Urinary bladder (tissue), 3 donors: ENCODE measurements at regions not wholly inside any gene's neighbourhood (a gene's known extent, or its start where the extent isn't known, plus 50 kb on each side); places are given as distances from the start of the nearest gene placed in this dataset.

Source experiments
- DNase-seq: peaks from one replicate; pipeline ENCODE4 v3.0.0-alpha.2; 2015; ENCODE audit errors: extremely low spot score
- H3K27ac ChIP-seq: one replicate; pipeline ENCODE4 v1.5.1; 2013; ENCODE audit warnings: low read depth, mild to moderate bottlenecking, moderate library complexity
- H3K36me3 ChIP-seq: one replicate; pipeline ENCODE4 v1.6.1; 2013; ENCODE audit warnings: mild to moderate bottlenecking, moderate library complexity; ENCODE audit not compliant: insufficient read depth
- H3K4me1 ChIP-seq: one replicate; pipeline ENCODE4 v1.6.1; 2013; ENCODE audit warnings: mild to moderate bottlenecking, moderate library complexity; ENCODE audit not compliant: insufficient read depth
- H3K4me3 ChIP-seq: one replicate; pipeline ENCODE4 v1.5.1; 2013; ENCODE audit warnings: low read depth, low read length
- WGBS: extraction: QIAGEN DNeasy Blood & Tissue Kit; methylation state at CpG from one replicate; pipeline ENCODE4 v1.1.7; 2013; 5-methylcytosine and 5-hydroxymethylcytosine counted together
- donor health status: healthy with polysubstance abuse.
- donor health status: healthy.

DNA sequence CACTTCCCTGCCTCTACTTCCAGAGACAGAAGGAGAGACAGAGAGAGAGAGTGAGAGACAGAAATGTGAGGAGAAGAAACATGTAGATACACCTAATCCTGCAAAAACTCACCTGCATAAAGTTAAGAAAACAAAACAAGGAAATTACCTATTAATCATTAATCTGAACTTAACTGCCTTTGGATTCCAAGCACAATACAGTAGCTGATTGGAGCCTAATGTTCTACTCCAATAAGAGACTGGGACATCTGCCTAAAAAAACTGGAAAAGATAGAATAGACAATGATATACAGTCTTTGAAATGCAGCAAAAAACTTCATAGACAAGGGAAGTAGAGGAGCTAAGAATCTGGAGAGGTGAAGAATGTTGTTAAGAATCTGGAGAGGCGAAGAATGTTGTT, 910.2 kb upstream of the SLC10A2 start:
- Histone ChIP-seq H3K36me3 (no peaks in the 10 kb centered on the region), H3K27ac (no peak overlapping the region), H3K4me1 (no peaks in the 10 kb centered on the region), H3K4me3 (no peak overlapping the region)
- DNase-seq: no peak
- 93% methylated on average over 1 of the region's 1 CpG for WGBS

DNA sequence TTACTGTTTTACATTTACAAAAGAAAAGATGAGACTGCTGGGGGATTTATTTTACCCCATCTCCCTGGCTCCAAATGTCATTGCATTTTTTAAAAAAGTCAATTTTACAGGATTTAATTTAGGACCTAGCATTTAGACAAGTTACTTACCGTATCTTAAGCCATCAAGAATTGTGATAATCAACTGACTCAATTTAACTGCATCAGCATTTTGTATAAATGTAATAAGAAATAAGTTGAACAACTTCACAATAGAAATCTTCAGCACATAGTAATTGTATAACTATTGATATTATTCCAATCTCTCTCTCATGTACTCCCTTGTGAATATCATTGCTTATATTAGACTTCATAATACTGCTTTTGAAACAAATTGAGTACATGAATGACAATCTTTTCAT, 907.5 kb upstream of the SLC10A2 start:
- Histone ChIP-seq H3K4me1 (no peaks in the 10 kb centered on the region), H3K27ac (no peak overlapping the region), H3K36me3 (no peaks in the 10 kb centered on the region), H3K4me3 (no peak overlapping the region)
- no peak for DNase-seq
- 94% methylated on average over 1 of the region's 1 CpG for WGBS

DNA sequence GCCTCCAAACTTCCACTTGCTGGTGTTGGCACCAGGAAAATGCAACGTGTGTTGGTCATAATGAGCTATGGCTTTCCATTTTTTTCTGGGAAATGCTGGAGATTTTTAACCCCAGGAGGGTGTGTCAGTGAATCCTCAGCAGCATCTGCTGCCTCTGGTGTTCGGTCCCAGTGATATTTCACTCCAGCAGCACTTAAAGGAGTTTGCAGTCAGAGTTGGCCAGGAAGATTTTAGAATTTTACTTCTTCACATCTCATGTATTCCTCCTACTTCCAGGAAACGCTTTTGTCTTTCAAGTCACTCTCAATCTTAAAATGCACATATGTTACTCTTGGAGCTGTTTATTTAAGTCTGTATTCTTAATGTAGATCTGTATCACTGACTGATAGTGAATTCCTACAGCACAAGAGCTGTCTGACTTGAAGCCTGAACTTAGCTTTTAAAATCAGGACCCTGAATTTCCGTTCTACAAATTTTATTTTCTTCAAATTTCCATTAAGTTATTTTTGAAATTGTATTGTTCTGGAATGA, 903.4 kb upstream of the SLC10A2 start:
- WGBS: 58% methylated on average over 4 of the region's 4 CpGs
- Histone ChIP-seq H3K27ac (no peak overlapping the region), H3K4me3 (no peak overlapping the region), H3K36me3 (no peaks in the 10 kb centered on the region), H3K4me1 (no peaks in the 10 kb centered on the region)
- DNase-seq: no peak

DNA sequence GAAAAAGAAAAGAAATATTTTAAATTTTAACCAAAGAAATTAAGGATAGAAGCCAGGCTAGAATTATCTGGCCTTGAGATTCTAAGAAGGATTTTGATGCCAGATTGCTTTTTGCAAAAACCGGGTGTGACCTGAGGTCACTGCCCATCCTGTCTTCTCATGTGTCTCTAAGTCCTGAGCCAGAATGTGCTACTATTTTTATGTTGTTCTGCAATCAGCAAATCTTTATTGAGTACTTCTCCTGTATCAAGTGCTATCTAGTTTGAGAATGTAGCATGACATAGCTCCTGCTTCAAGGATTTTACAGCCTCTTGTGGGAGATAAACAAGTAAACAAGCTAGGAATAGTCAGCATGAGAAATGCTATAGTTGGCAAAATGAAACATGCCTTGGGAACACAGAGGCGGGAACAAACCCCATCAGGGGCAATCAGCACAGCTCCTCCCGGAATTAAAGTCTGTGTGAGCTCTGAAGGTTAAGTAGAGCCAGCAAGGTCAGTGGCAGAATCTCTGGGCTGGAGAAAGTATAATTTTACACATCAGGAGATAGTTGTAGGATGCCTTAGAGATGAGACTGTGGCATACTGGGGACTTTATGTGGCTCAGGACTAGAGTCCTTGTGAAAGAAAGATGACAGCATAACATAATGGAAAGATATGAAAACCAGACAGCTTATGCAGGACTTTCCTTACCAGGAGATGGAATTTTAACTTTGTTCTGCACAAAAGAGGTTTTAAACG, 899.5 kb upstream of the SLC10A2 start:
- no peaks in the 10 kb centered on the region for H3K36me3 ChIP-seq
- no peak for DNase-seq
- WGBS: 45% methylated on average over 4 of the region's 4 CpGs
- no peak overlapping the region for H3K27ac ChIP-seq
- H3K4me3 ChIP-seq: no peak overlapping the region
- no peaks in the 10 kb centered on the region for H3K4me1 ChIP-seq

DNA sequence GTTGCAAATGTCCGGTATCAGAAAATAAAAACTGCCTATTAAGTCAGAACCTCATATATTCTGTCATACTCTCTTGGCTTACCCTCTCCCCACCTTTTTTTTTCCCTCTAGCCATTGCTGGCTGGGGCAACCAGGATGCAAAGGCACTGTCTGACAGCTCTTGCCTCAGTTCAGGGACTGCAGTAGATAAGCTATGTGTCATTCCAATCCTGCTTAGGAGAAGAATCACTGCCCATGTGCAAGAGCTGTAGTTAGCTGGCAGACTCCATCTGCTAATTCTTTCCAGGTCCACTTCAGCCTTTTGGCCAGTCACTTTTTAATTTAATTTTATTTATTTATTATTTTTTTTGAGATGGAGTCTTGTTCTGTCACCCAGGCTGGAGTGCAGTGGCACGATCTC, 895.6 kb upstream of the SLC10A2 start:
- Histone ChIP-seq H3K4me3 (no peak overlapping the region), H3K27ac (no peak overlapping the region), H3K4me1 (no peaks in the 10 kb centered on the region), H3K36me3 (no peaks in the 10 kb centered on the region)
- no peak for DNase-seq
- 96% methylated on average over 2 of the region's 2 CpGs for WGBS

DNA sequence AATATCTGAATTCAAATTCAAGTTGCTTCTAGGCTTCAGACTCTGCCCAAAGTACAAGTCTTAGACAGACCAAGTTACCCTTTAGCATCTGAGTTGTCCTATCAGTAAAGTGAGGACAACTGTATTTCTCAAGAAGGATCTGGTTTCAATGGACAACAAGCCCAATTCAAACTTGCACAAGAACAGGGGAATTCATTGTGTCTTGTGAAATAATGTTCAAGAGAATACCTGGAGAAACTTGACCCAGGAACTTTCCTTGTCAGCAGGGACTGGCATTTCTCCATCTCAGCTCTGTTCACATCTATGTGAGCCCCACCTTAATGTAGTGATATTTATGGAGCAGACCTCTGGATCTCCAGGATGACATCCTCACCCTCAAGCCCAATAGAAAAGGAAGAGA, 894.9 kb upstream of the SLC10A2 start:
- Histone ChIP-seq H3K4me3 (no peak overlapping the region), H3K27ac (no peak overlapping the region), H3K36me3 (no peaks in the 10 kb centered on the region), H3K4me1 (no peaks in the 10 kb centered on the region)
- no peak for DNase-seq

DNA sequence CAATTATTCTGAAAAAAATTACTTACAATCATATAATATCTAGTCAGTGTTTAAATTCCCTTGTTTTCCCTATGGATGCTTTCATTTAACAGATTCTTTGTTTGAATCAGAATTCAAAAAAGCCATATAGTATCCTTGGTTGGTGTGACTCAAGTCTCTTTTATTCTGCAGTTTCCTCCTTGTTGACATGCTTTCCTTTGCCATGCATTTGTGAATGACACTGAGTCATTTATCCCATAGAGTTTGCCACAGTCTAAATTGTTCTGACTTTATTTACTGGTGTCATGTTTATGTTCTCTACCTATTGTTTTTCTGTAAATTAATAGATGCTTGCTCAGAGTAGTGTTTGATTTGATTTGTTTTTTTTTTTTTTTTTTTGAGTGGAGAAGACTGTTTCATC, 893.8 kb upstream of the SLC10A2 start:
- Histone ChIP-seq H3K27ac (no peak overlapping the region), H3K4me1 (no peaks in the 10 kb centered on the region)
- no peak for DNase-seq

DNA sequence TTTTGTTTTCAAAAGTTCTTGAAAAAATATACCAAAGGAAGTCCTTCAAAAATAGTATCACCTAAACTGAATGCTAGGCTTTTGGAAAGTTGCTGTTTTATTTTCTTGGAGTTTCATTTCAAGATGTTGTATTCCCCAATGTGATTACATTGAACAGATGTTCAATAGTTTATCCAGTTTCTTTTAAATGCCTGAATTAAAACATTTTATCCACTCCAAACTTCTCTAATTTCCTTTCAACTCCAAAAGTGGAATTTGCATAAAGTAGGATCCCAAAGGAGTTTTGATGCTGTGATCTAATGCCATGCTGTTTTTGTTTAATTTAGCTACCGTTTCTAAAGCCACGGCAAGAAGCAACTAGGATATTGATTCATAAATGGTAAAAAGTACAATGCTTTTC, 892.5 kb upstream of the SLC10A2 start:
- H3K27ac ChIP-seq: no peak overlapping the region
- no peaks in the 10 kb centered on the region for H3K36me3 ChIP-seq
- H3K4me1 ChIP-seq: no peaks in the 10 kb centered on the region
- no peak overlapping the region for H3K4me3 ChIP-seq
- DNase-seq: no peak
- 24% methylated on average over 2 of the region's 2 CpGs for WGBS

More for the DNA sequence above, 893.8 kb upstream of the SLC10A2 start:
- no peak overlapping the region for H3K4me3 ChIP-seq
- H3K36me3 ChIP-seq: no peaks in the 10 kb centered on the region

DNA sequence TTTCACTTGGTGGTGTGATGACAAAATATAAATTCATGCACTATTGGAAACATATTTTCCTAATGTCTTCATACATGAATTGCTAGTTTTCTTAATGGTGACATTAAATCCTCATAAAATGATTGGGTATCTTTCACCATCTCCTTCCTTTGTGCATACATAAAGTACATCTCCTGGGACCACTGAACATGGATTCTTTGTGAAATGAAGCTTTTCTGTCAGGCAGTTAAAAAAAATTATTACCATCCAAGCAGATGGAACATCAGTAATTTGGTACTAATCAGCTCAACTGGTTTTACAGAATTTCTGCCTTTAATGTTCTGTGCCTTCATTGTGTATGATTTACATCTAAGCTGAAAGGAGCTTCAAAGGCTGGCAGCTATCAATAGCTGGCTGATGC, 891.7 kb upstream of the SLC10A2 start:
- H3K27ac ChIP-seq: no peak overlapping the region
- no peaks in the 10 kb centered on the region for H3K36me3 ChIP-seq
- H3K4me3 ChIP-seq: no peak overlapping the region
- no peaks in the 10 kb centered on the region for H3K4me1 ChIP-seq
- DNase-seq: no peak

DNA sequence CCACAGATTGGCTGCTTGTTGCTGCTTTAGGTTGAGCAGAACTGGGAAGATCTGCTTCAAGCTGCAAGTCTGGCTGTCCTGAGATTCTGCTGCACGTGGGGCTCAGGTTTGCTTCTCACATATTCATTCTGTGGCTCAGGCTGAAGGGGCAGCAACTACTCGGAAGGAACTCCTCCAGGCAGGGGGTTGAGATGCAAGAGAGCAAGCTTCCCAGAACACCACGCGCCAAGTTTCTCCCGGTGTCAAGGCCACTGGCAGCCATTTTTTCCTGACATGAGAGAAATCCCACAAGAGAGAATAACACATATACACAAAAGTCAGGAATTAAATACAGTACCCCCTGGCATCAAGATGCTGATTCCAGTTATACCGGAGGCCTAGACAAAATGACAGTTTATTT, 887.6 kb upstream of the SLC10A2 start:
- no peaks in the 10 kb centered on the region for H3K36me3 ChIP-seq
- no peak for DNase-seq
- no peak overlapping the region for H3K4me3 ChIP-seq
- WGBS: 83% methylated on average over 6 of the region's 6 CpGs
- no peaks in the 10 kb centered on the region for H3K4me1 ChIP-seq
- no peak overlapping the region for H3K27ac ChIP-seq

DNA sequence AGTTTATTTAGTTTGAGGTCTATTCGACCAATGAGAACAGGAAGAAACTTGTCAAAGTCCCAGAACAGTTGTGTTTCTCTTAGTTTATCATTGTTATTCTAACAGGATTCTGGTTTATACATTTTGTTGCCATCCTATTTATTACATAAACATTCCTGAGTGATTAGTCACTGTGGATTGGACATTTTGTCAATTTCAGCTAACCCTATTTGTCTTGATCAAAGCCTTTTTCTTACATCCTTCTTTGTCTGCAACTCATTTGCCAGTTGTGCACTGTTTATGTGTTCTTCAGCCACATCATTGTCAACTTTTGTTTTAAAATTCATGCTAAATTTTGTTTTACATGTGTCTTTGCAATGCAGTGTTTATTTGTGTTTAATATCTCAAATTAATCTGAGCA, 886.0 kb upstream of the SLC10A2 start:
- H3K4me3 ChIP-seq: no peak overlapping the region
- WGBS: 76% methylated on average over 1 of the region's 1 CpG
- no peak for DNase-seq
- H3K36me3 ChIP-seq: no peaks in the 10 kb centered on the region
- H3K4me1 ChIP-seq: no peaks in the 10 kb centered on the region
- H3K27ac ChIP-seq: no peak overlapping the region

DNA sequence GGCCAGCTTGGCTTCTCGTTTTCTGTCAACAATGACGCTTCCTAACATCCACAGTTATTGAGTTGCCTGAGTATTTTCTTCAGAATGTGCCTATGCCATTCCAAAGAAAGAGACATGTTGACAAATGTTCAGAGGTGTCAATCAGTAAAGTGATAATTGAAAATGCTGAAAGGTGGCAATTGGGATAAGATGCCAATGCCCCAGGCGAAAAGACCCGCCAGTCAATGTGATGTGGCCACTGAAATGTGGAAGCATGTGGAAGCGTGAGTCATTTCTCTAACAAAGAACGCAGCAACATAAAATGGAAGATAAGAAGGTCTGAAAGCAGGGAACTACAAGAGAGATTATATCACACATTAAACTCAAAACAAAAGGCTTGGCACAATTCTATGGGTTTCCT, 882.2 kb upstream of the SLC10A2 start:
- H3K27ac ChIP-seq: no peak overlapping the region
- no peak for DNase-seq
- no peak overlapping the region for H3K4me3 ChIP-seq
- no peaks in the 10 kb centered on the region for H3K36me3 ChIP-seq
- WGBS: 88% methylated on average over 6 of the region's 6 CpGs
- H3K4me1 ChIP-seq: no peaks in the 10 kb centered on the region

DNA sequence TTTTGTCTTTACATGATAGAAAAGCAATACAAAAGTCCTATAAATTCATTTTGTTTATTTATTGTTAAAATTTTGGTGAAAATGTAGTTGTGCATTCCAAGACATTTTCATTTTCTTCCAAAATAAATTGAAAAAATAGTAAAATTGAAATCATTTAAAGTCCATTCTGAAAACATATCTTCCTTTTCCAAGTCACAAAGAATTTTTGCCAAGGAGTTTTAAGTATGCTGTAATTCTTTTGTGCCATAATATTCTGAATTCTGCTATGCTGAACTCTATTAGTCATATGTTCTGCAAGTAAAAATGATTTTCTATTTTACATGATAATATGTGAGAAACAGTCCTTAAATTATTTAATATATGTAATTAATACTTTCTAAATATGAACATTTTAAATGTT, 879.6 kb upstream of the SLC10A2 start:
- H3K4me3 ChIP-seq: no peak overlapping the region
- H3K36me3 ChIP-seq: no peaks in the 10 kb centered on the region
- H3K4me1 ChIP-seq: no peaks in the 10 kb centered on the region
- no peak overlapping the region for H3K27ac ChIP-seq
- no peak for DNase-seq

DNA sequence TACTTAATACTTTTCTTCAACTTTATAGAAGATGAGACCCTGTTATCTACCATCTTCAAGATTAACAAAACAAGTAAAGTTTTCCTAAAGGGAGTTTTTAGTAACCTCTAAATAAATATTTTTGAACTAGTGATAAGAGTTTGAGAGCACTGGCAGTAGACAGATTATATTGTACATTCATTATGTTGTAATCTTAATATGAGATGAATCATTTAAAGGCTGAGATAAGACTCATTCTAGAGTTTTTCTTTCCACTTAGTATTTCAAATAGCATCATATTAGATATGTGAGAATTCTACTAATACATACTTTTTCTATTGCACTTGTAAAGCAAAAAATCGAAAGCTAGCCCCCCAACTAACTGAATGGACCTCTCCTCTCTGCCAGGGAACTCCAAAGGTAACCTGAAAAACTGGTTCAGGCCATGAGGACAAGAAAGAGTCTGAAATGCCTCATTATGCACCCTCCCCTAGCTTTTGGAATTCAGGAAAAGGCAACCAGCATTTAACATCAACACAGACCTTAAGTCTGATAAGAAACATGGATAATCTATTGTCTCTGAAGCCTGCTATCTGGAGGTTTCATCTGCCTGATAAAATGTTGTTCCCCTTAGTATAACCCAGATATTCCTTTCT, 875.4 kb upstream of the SLC10A2 start:
- no peak for DNase-seq
- 66% methylated on average over 1 of the region's 1 CpG for WGBS

More for the DNA sequence above, 875.4 kb upstream of the SLC10A2 start:
- no peaks in the 10 kb centered on the region for H3K4me1 ChIP-seq
- H3K27ac ChIP-seq: no peak overlapping the region
- no peaks in the 10 kb centered on the region for H3K36me3 ChIP-seq
- no peak overlapping the region for H3K4me3 ChIP-seq
